K562 (cell line): ENCODE measurements at regions not wholly inside any gene's neighbourhood (a gene's known extent, or its start where the extent isn't known, plus 50 kb on each side); places are given as distances from the start of the nearest gene placed in this dataset.

Experiments used
- ATAC-seq: fragments of 200-7000 bp; cut with Tn5 transposase; 3 replicates; pipeline ENCODE4 v1.9.1; 2020; ENCODE audit warnings: moderate library complexity
- BruUV-seq: library from RNA; stranded (reverse); fragments of 400-500 nt; replicated peaks from 2 replicates; lab custom pipeline; 2021; lab: Mats Ljungman, UMichigan
- CTCF ChIA-PET: fragments of 300-600 bp; formaldehyde crosslinking; extraction: SDS; loops from one replicate; lab custom pipeline; 2021; ENCODE audit warnings: low intra/inter-chr PET ratio; lab: Yijun Ruan, JAX
- POLR2A ChIA-PET: fragments of 300-600, 350-650 bp; sonication (Branson Sonifier 250); formaldehyde crosslinking; extraction: SDS; loops from one replicate; lab custom pipeline; 2021; ENCODE audit warnings: antibody characterized with exemption, inconsistent platforms; lab: Yijun Ruan, JAX
- DNase-seq, 4 experiments: peaks; one replicate each; pipeline versions ENCODE4 v3.0.0 to v3.0.0-alpha.2; 2011 to 2018; ENCODE audit warnings: low spot score in 3 of 4, mixed read lengths in 3 of 4; ENCODE audit errors: extremely low read depth in 1 of 4
- FAIRE-seq: peaks from 2 replicates; lab custom pipeline; 2011; peaks lifted over from hg19 to GRCh38; lab: Jason Lieb, UNC
- H2AFZ ChIP-seq: 2 replicates; pipeline ENCODE4 v1.6.0; 2011; ENCODE audit warnings: low read depth, low read length, control low read depth, inconsistent platforms
- H3K27ac ChIP-seq: fragments of 200-600 bp; 3 replicates; pipeline ENCODE4 v1.8.0; 2011; ENCODE audit warnings: low read depth, mild to moderate bottlenecking, control low read depth, inconsistent platforms, low read length, moderate library complexity, mixed read lengths; ENCODE audit errors: extremely low read depth
- H3K27me3 ChIP-seq, 2 experiments: fragments of 300-600 bp in 1 of 2; 2 replicates in 1 of 2; 3 replicates in 1 of 2; pipeline versions ENCODE4 v1.6.0 to v1.8.0; 2011; ENCODE audit warnings: inconsistent platforms in 2 of 2, low read length in 2 of 2, mild to moderate bottlenecking in 1 of 2, mixed read lengths in 1 of 2, moderate library complexity in 1 of 2; ENCODE audit not compliant: control insufficient read depth in 2 of 2, insufficient read depth in 2 of 2
- H3K36me3 ChIP-seq: fragments of 300-600 bp; 3 replicates; pipeline ENCODE4 v1.8.0; 2011; ENCODE audit warnings: mild to moderate bottlenecking, low read length, inconsistent platforms; ENCODE audit not compliant: control insufficient read depth, insufficient read depth
- H3K4me1 ChIP-seq, 2 experiments: fragments of 200-600 bp in 1 of 2; replicated peaks in 1 of 2; 2 replicates in 1 of 2; 3 replicates in 1 of 2; pipeline versions ENCODE4 v1.5.1 to v1.8.0; 2011; ENCODE audit warnings: inconsistent platforms in 2 of 2, low read length in 2 of 2, mild to moderate bottlenecking in 1 of 2, mixed read lengths in 1 of 2, moderate library complexity in 1 of 2; ENCODE audit not compliant: control insufficient read depth in 2 of 2, insufficient read depth in 2 of 2
- H3K4me2 ChIP-seq: 2 replicates; pipeline ENCODE4 v1.6.1; 2011; ENCODE audit warnings: low read length, control low read depth, inconsistent platforms, mixed read lengths; ENCODE audit not compliant: insufficient read depth
- H3K4me3 ChIP-seq: fragments of 200-600 bp; sonication (generic), shearing (Covaris generic); 2 replicates; pipeline ENCODE4 v1.5.1; 2016; ENCODE audit warnings: control low read depth, inconsistent platforms
- H3K79me2 ChIP-seq: fragments of 200-600 bp; 3 replicates; pipeline ENCODE4 v1.8.0; 2011; ENCODE audit warnings: low read length, inconsistent platforms; ENCODE audit not compliant: control insufficient read depth, insufficient read depth
- H3K9ac ChIP-seq, 2 experiments: 2 replicates each; pipeline versions ENCODE4 v1.6.0 to v1.6.1; 2011; ENCODE audit warnings: low read depth in 2 of 2, low read length in 2 of 2, control low read depth in 1 of 2, inconsistent platforms in 1 of 2, mild to moderate bottlenecking in 1 of 2, mixed read lengths in 1 of 2; ENCODE audit not compliant: insufficient read depth in 1 of 2
- H3K9me1 ChIP-seq: one replicate; pipeline ENCODE4 v1.6.0; 2011; ENCODE audit warnings: inconsistent platforms, mild to moderate bottlenecking, low read length, moderate library complexity; ENCODE audit not compliant: control insufficient read depth, insufficient read depth
- H3K9me3 ChIP-seq: replicated peaks from 2 replicates; pipeline ENCODE4 v1.5.1; 2011; ENCODE audit warnings: low read depth, low read length, inconsistent platforms; ENCODE audit not compliant: control insufficient read depth, insufficient read depth
- H4K20me1 ChIP-seq: replicated peaks from 2 replicates; pipeline ENCODE4 v1.6.1; 2011; ENCODE audit warnings: low read length, inconsistent platforms, mixed read lengths; ENCODE audit not compliant: control insufficient read depth, insufficient read depth
- BRCA1 ChIP-seq, 2 experiments: fragments of 450-650 bp in 1 of 2; sonication (generic) in 1 of 2; formaldehyde crosslinking in 1 of 2; IDR thresholded peaks; 2 replicates each; pipeline versions ENCODE4 v1.5.0 to v1.6.1; 2017 to 2020; ENCODE audit warnings: mild to moderate bottlenecking in 1 of 2, missing genetic modification reagents in 1 of 2
- CREM ChIP-seq: IDR thresholded peaks from 2 replicates; pipeline ENCODE4 v1.6.1; 2014; ENCODE audit warnings: antibody characterized with exemption, low read depth
- E2F3 ChIP-seq: fragments of 250-450 bp; sonication (Bioruptor Pico); IDR thresholded peaks from 2 replicates; pipeline ENCODE4 v1.4.0; 2020; ENCODE audit warnings: mild to moderate bottlenecking
- GABPA ChIP-seq: fragments of 200-800 bp; sonication (Bioruptor generic); conservative IDR thresholded peaks from 2 replicates; pipeline ENCODE4 v1.6.1; 2016; ENCODE audit warnings: low read depth, missing genetic modification characterization, missing compliant biosample characterization
- HNRNPH1 ChIP-seq: fragments of 200-400 bp; formaldehyde crosslinking; optimal IDR thresholded peaks from 2 replicates; pipeline ENCODE3; 2017; ENCODE audit warnings: low read depth, mild to moderate bottlenecking, low read length, moderate library complexity
- KLF6 ChIP-seq: fragments of 250-450 bp; sonication (Bioruptor Pico); IDR thresholded peaks from 2 replicates; pipeline ENCODE4 v1.4.0; 2020; ENCODE audit warnings: mild to moderate bottlenecking, moderate library complexity, borderline replicate concordance
- L3MBTL2 ChIP-seq: fragments of 450-650 bp; IDR thresholded peaks from 2 replicates; pipeline ENCODE4 v1.6.1; 2016; ENCODE audit warnings: mild to moderate bottlenecking, moderate library complexity
- NFIC ChIP-seq: fragments of 450-650 bp; IDR thresholded peaks from 2 replicates; pipeline ENCODE4 v1.6.1; 2017; ENCODE audit warnings: mild to moderate bottlenecking, inconsistent platforms
- SIN3A ChIP-seq, 2 experiments: fragments of 150-350 bp in 1 of 2; IDR thresholded peaks; 2 replicates each; pipeline ENCODE4 v1.6.1; 2011 to 2016; ENCODE audit warnings: borderline replicate concordance in 2 of 2, low read depth in 2 of 2, low read length in 2 of 2, mild to moderate bottlenecking in 2 of 2, moderate library complexity in 2 of 2; ENCODE audit not compliant: control insufficient read depth in 1 of 2
- TAF9B ChIP-seq: fragments of 450-650 bp; IDR thresholded peaks from 2 replicates; pipeline ENCODE4 v1.6.1; 2018; ENCODE audit warnings: mild to moderate bottlenecking; ENCODE audit not compliant: partially characterized antibody
- YY1 ChIP-seq, 3 experiments: IDR thresholded peaks; 2 replicates each; pipeline ENCODE4 v1.6.1; 2011; ENCODE audit warnings: low read length in 2 of 3, mild to moderate bottlenecking in 2 of 3, moderate library complexity in 2 of 3, borderline replicate concordance in 1 of 3, control low read depth in 1 of 3, low read depth in 1 of 3; ENCODE audit not compliant: insufficient read depth in 3 of 3, insufficient replicate concordance in 2 of 3, control insufficient read depth in 1 of 3, insufficient read length in 1 of 3; ENCODE audit errors: extremely low read depth in 1 of 3
- ZNF174 ChIP-seq: fragments of 250-450 bp; sonication (Bioruptor Pico); IDR thresholded peaks from 2 replicates; pipeline ENCODE4 v1.4.0; 2020; ENCODE audit warnings: mild to moderate bottlenecking
- ZNF347 ChIP-seq: fragments of 450-650 bp; formaldehyde crosslinking; IDR thresholded peaks from 2 replicates; pipeline ENCODE4 v1.4.0; 2020; ENCODE audit warnings: low read depth, mild to moderate bottlenecking, moderate library complexity
- WGBS: fragments of 100-300 bp; shearing (Covaris generic); methylation state at CpG from one replicate; pipeline ENCODE4 v1.1.6; 2016; ENCODE audit warnings: low coverage, mixed read lengths; ENCODE audit not compliant: insufficient coverage; ENCODE audit errors: missing lambda C conversion rate; 5-methylcytosine and 5-hydroxymethylcytosine counted together
- in situ Hi-C: fragments of 300-500 bp; cut with MboI; formaldehyde crosslinking; loops from 4 replicates; pipeline ENCODE4 v1.15.0; 2018; ENCODE audit warnings: inconsistent platforms, mixed read lengths
- intact Hi-C: fragments of 100-400 bp; cut with micrococcal nuclease; formaldehyde crosslinking; loops from 2 replicates; pipeline ENCODE4 v1.14.2; 2022
- TF ChIP-seq, protein P1 (sequence below): sonication (generic); formaldehyde crosslinking; IDR thresholded peaks from 2 replicates; pipeline ENCODE4 v1.9.0; 2022; ENCODE audit warnings: mild to moderate bottlenecking, missing genetic modification reagents
- TF ChIP-seq, protein P2 (sequence below): fragments of 250-450 bp; sonication (Bioruptor Pico); IDR thresholded peaks from 2 replicates; pipeline ENCODE4 v1.8.0; 2022; ENCODE audit warnings: inconsistent platforms

DNA sequence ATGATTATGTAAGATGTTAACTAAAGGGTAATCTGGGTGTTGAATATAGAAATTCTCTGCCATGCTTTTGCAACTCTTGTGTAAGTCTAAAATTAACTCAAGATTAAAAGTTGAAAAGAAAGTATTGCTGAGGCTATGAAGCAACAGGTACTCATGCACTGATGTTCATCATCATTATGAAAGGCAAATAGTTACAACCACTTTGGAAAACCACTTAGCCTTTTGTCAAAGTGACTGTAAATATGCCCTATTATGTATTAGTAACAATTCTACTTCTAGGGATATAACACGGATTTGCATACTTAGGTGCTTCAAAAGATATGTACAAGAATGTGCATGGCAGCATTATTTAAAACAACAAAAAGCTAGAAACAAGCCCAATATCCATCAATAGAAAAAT lies 227.8 kb upstream of the CXXC4 start:
- POLR2A ChIA-PET, result no interaction called here

DNA sequence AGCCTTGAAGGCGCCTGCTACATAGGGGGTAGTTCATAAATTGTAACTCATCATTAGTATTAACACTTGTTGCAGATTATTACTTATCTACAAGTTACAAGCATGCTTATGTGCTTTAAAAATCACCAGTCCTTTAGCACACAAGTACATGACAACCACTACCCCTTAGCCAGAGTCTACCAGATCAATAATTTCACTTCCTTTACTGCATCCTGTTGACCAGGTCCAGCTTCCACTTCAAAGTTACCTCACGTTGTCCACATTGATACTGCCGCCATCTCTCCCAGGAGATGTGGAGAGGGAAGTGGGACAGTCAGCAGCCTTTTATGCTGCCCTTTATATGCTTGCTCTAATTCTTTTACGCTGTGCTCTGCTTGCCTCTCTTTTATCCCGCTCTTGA lies 231.3 kb upstream of the CXXC4 start:
- no peaks in the 10 kb centered on the region for H3K9me1 ChIP-seq
- BruUV-seq, result no TSS peak
- ChIA-PET CTCF (no interaction called here), POLR2A (no interaction called here)
- H3K9ac ChIP-seq, result no peak overlapping the region
- no peak overlapping the region for H2AFZ ChIP-seq
- H3K27ac ChIP-seq, result no peak overlapping the region
- intact Hi-C loops, result no loop called here
- H3K27me3 ChIP-seq, result no peaks in the 10 kb centered on the region
- no peaks in the 10 kb centered on the region for H3K79me2 ChIP-seq
- no peak for ATAC-seq
- no peak overlapping the region for H3K4me2 ChIP-seq
- DNase-seq, result no peak
- H3K9me3 ChIP-seq, result no peaks in the 10 kb centered on the region
- no peaks in the 10 kb centered on the region for H4K20me1 ChIP-seq
- H3K4me3 ChIP-seq, result no peak overlapping the region
- no peaks in the 10 kb centered on the region for H3K36me3 ChIP-seq
- WGBS, result 0% methylated on average over 4 of the region's 5 CpGs
- H3K4me1 ChIP-seq, result no peaks in the 10 kb centered on the region
- in situ Hi-C loops, result no loop called here
- FAIRE-seq, result no peak
- TF ChIP-seq BRCA1 (IDR thresholded peaks at IDR 0.05) (no peak), BRCA1 (CRISPR knock-in tag; IDR thresholded peaks at IDR 0.05) (no peak), TAF9B (no peak), YY1 (IDR thresholded peaks at IDR 0.05; ENCODE audit: borderline replicate concordance in 1 of 3, control insufficient read depth in 1 of 3, extremely low read depth in 1 of 3, insufficient read depth in 3 of 3, insufficient read length in 1 of 3, insufficient replicate concordance in 2 of 3, low read depth in 1 of 3, low read length in 2 of 3) (no peak), CREM (no peak), HNRNPH1 (no peak), SIN3A (IDR thresholded peaks at IDR 0.05; ENCODE audit: borderline replicate concordance in 2 of 2, control insufficient read depth in 1 of 2, low read depth in 2 of 2, low read length in 2 of 2) (no peak), L3MBTL2 (no peak)
- TF ChIP-seq, protein P1, sequence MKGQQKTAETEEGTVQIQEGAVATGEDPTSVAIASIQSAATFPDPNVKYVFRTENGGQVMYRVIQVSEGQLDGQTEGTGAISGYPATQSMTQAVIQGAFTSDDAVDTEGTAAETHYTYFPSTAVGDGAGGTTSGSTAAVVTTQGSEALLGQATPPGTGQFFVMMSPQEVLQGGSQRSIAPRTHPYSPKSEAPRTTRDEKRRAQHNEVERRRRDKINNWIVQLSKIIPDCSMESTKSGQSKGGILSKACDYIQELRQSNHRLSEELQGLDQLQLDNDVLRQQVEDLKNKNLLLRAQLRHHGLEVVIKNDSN (CRISPR knock-in tag), result no peak

More for the DNA sequence above, 227.8 kb upstream of the CXXC4 start:
- H3K4me1 ChIP-seq, result no peaks in the 10 kb centered on the region
- H2AFZ ChIP-seq, result no peak overlapping the region
- H3K4me3 ChIP-seq, result no peak overlapping the region
- no peak for FAIRE-seq
- CTCF ChIA-PET, result no interaction called here
- H3K36me3 ChIP-seq, result no peaks in the 10 kb centered on the region
- no peaks in the 10 kb centered on the region for H4K20me1 ChIP-seq
- H3K9me1 ChIP-seq, result no peaks in the 10 kb centered on the region
- no peak for DNase-seq
- in situ Hi-C loops, result no loop called here
- H3K4me2 ChIP-seq, result no peak overlapping the region
- no peaks in the 10 kb centered on the region for H3K9me3 ChIP-seq
- intact Hi-C loops, result no loop called here
- TF ChIP-seq GABPA (tag) (no peak), ZNF347 (no peak), ZNF174 (CRISPR knock-in tag) (no peak), KLF6 (no peak), NFIC (no peak), E2F3 (CRISPR knock-in tag) (no peak)
- TF ChIP-seq, protein P2, sequence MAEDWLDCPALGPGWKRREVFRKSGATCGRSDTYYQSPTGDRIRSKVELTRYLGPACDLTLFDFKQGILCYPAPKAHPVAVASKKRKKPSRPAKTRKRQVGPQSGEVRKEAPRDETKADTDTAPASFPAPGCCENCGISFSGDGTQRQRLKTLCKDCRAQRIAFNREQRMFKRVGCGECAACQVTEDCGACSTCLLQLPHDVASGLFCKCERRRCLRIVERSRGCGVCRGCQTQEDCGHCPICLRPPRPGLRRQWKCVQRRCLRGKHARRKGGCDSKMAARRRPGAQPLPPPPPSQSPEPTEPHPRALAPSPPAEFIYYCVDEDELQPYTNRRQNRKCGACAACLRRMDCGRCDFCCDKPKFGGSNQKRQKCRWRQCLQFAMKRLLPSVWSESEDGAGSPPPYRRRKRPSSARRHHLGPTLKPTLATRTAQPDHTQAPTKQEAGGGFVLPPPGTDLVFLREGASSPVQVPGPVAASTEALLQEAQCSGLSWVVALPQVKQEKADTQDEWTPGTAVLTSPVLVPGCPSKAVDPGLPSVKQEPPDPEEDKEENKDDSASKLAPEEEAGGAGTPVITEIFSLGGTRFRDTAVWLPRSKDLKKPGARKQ (CRISPR knock-in tag), result no peak
- TF ChIP-seq, all 486 proteins: peak for 0
- Histone ChIP-seq H3K27ac (no peak overlapping the region), H3K9ac (no peak overlapping the region), H3K79me2 (no peaks in the 10 kb centered on the region), H3K27me3 (no peaks in the 10 kb centered on the region)
- no TSS peak for BruUV-seq
- WGBS, result 0% methylated on average over 1 of the region's 1 CpG
- ATAC-seq, result no peak
